ENCODE measurements at regions not wholly inside any gene's neighbourhood (a gene's known extent, or its start where the extent isn't known, plus 50 kb on each side); places are given as distances from the start of the nearest gene placed in this dataset.

GRCh38 chr7:121449735-121450240 is 53.7 kb upstream of the FAM3C start:
- no peak for DNase-seq (ENCODE audit: low spot score)

DNA sequence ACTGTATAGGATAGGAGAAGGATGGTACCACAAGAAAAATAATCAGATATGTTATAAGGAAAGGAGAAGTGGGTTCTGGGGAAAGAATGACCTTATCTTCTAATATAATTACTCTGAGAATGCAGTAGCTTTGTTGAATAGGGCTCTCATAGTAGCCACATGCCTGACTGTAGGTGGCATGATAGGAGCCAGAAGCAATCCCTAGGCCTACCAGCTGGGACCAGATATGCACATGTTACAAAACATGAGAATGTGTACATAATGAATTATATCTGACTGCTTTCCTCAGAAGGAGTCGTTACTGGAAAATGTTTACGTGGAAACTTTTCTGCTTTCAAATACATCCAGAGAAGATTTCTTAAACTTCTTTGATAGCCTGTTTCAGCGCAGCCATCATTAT is 53.2 kb upstream of the FAM3C start:
- DNase-seq (ENCODE audit: low spot score): no peak

GRCh38 chr7:121448429-121448828 is 52.3 kb upstream of the FAM3C start:
- DNase-seq (ENCODE audit: low spot score): no peak

DNA sequence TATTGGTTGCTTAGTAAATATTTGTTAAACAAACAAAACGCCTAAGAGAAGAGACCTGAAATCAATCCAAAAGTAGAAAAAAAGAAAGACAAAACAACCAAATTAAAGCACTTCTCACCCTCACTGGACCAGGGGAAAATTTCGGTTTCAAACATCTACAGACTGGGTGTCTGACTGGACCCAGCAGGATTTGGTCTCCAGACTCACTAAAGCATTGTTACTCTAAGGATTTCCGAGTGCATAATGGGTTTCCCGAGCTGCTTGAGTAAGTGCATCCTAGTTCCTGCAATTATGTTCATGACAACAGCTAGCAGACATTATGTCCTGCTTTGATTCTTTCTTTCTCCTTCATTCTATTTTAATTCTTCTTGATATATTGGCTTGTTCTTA is 51.8 kb upstream of the FAM3C start:
- DNase-seq (ENCODE audit: low spot score): no peak

DNA sequence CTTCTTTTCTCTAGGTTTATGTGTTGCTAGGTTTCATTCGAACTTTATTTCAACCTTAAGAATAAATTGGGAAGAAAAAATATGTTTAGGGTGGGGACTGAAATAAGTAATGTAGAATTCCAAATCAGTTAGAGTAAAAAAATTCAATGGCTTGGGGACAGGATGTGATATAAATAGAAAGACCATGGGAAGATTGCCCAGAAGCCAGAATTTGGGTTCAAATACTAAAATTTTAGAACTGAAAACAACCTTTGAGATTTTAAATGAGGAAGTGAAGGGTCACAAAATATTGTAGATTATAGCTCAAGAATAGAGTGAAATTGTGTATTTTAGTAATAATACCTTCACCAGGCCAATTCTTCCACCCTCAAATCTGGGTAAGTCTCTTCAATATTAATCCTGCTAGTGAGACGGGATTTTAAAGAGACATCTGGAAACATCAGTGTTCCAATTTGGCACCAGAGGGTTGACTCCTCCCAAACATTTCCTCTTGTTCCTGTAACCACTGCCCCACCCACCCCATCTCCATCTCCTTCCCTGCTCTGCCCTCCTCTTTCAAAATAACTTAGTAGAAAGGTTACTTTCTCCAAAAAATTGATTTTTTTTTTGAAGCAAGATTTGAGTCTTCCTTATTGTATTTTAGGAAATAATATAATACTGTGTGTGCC is 51.3 kb upstream of the FAM3C start:
- DNase-seq (ENCODE audit: low spot score): no peak

- DNase-seq (ENCODE audit: low spot score): no peak
Measured at GRCh38 chr7:121446526-121446925, 50.4 kb upstream of the FAM3C start.

Data from ecto neural progenitor cell (in vitro differentiated cells).